GM12891 (cell line): ENCODE measurements at regions not wholly inside any gene's neighbourhood (a gene's known extent, or its start where the extent isn't known, plus 50 kb on each side); places are given as distances from the start of the nearest gene placed in this dataset.

Experiments used
- DNase-seq: peaks from one replicate; pipeline ENCODE4 v3.0.0; 2011; ENCODE audit warnings: low spot score; ENCODE audit not compliant: insufficient read length
- FAIRE-seq: peaks from 2 replicates; lab custom pipeline; 2011; peaks lifted over from hg19 to GRCh38; lab: Jason Lieb, UNC
- PAX5 ChIP-seq: IDR thresholded peaks from 2 replicates; pipeline ENCODE4 v1.6.1; 2011; ENCODE audit warnings: low read length, moderate library complexity, mild to moderate bottlenecking; ENCODE audit not compliant: insufficient read depth, severe bottlenecking
- POLR2A ChIP-seq: IDR thresholded peaks from 2 replicates; pipeline ENCODE4 v1.6.1; 2011; ENCODE audit warnings: low read depth, low read length, control low read depth
- POLR2AphosphoS5 ChIP-seq: IDR thresholded peaks from 2 replicates; pipeline ENCODE4 v1.6.1; 2011; ENCODE audit warnings: low read depth, low read length, control low read depth
- POU2F2 ChIP-seq: IDR thresholded peaks from 2 replicates; pipeline ENCODE4 v1.6.1; 2011; ENCODE audit warnings: low read depth, mild to moderate bottlenecking, control low read depth, low read length, moderate library complexity
- SPI1 ChIP-seq: IDR thresholded peaks from 2 replicates; pipeline ENCODE4 v1.6.1; 2011; ENCODE audit warnings: low read depth, low read length, control low read depth
- TAF1 ChIP-seq: IDR thresholded peaks from 2 replicates; pipeline ENCODE4 v1.6.1; 2011; ENCODE audit warnings: low read depth, low read length, control low read depth

- no peak for DNase-seq
- TF ChIP-seq POLR2A: no peak
- TF ChIP-seq TAF1: no peak
- TF ChIP-seq SPI1: no peak
- no peak for TF ChIP-seq POLR2AphosphoS5
- TF ChIP-seq POU2F2: no peak
- TF ChIP-seq PAX5: no peak
- FAIRE-seq: no peak
These were observed 205.3 kb downstream of the TBXT start for GRCh38 chr6:165962366-165962765.

GRCh38 chr6:165961233-165961632, 206.4 kb downstream of the TBXT start:
- DNase-seq: no peak
- TF ChIP-seq POLR2A (no peak), POLR2AphosphoS5 (no peak), SPI1 (no peak), PAX5 (no peak), TAF1 (no peak), POU2F2 (no peak)
- no peak for FAIRE-seq

- TF ChIP-seq PAX5: no peak
- TF ChIP-seq POU2F2: no peak
- no peak for TF ChIP-seq POLR2AphosphoS5
- no peak for TF ChIP-seq TAF1
- TF ChIP-seq POLR2A: no peak
- no peak for TF ChIP-seq SPI1
- FAIRE-seq: no peak
- DNase-seq: no peak
These were observed 207.0 kb downstream of the TBXT start for GRCh38 chr6:165960695-165961094.

- no peak for TF ChIP-seq POLR2AphosphoS5
- no peak for TF ChIP-seq TAF1
- TF ChIP-seq SPI1: no peak
- no peak for TF ChIP-seq PAX5
- TF ChIP-seq POU2F2: no peak
- no peak for TF ChIP-seq POLR2A
- no peak for DNase-seq
- no peak for FAIRE-seq
These were observed 208.0 kb downstream of the TBXT start for GRCh38 chr6:165959627-165960026.

GRCh38 chr6:165956874-165957273, 210.8 kb downstream of the TBXT start:
- FAIRE-seq (no peak), DNase-seq (no peak)
- TF ChIP-seq POLR2A (no peak), POU2F2 (no peak)

GRCh38 chr6:165952514-165952913, 215.1 kb downstream of the TBXT start:
- DNase-seq (no peak), FAIRE-seq (no peak)
- TF ChIP-seq PAX5: no peak

GRCh38 chr6:165950316-165950715, 217.3 kb downstream of the TBXT start:
- DNase-seq (no peak), FAIRE-seq (no peak)
- no peak for TF ChIP-seq POLR2AphosphoS5

- DNase-seq (no peak), FAIRE-seq (no peak)
- TF ChIP-seq POU2F2: no peak
- no peak for TF ChIP-seq SPI1
- no peak for TF ChIP-seq PAX5
- TF ChIP-seq TAF1: no peak
- no peak for TF ChIP-seq POLR2A
- TF ChIP-seq POLR2AphosphoS5: no peak
These were observed 218.3 kb downstream of the TBXT start for GRCh38 chr6:165949324-165949723.

- FAIRE-seq (no peak), DNase-seq (no peak)
- TF ChIP-seq POU2F2 (no peak), PAX5 (no peak), POLR2AphosphoS5 (no peak), POLR2A (no peak), TAF1 (no peak), SPI1 (no peak)
These were observed 223.6 kb downstream of the TBXT start for GRCh38 chr6:165944002-165944466.

- DNase-seq: no peak
- no peak for FAIRE-seq
- TF ChIP-seq POLR2A (no peak), SPI1 (no peak), TAF1 (no peak), POU2F2 (no peak), POLR2AphosphoS5 (no peak), PAX5 (no peak)
These were observed 225.9 kb downstream of the TBXT start for GRCh38 chr6:165941786-165942185.

GRCh38 chr6:165941249-165941775, 226.3 kb downstream of the TBXT start:
- TF ChIP-seq SPI1: no peak
- no peak for TF ChIP-seq POLR2A
- TF ChIP-seq POLR2AphosphoS5: no peak
- no peak for TF ChIP-seq TAF1
- TF ChIP-seq POU2F2: no peak
- TF ChIP-seq PAX5: no peak
- FAIRE-seq: no peak
- no peak for DNase-seq
